Breast epithelium (tissue), 4 donors: ENCODE measurements at regions not wholly inside any gene's neighbourhood (a gene's known extent, or its start where the extent isn't known, plus 50 kb on each side); places are given as distances from the start of the nearest gene placed in this dataset.

Experiments
- DNase-seq, 2 donors: peaks; one replicate each; pipeline ENCODE4 v3.0.0-alpha.2; 2019; ENCODE audit warnings: low spot score in 2 of 2
- H3K27ac ChIP-seq, 2 donors: fragments of 200-600 bp; sonication (generic) in 1 of 2; one replicate each; pipeline ENCODE4 v1.5.1; 2016 to 2019; ENCODE audit warnings: mild to moderate bottlenecking in 1 of 2
- H3K27me3 ChIP-seq, 2 donors: fragments of 200-600 bp; sonication (generic) in 1 of 2; one replicate each; pipeline versions ENCODE4 v1.5.1 to v1.6.0; 2017 to 2019; ENCODE audit warnings: control low read depth in 1 of 2, mild to moderate bottlenecking in 1 of 2
- H3K36me3 ChIP-seq: fragments of 200-600 bp; one replicate; pipeline ENCODE4 v1.5.1; 2019
- H3K4me1 ChIP-seq, 2 donors: fragments of 200-600 bp; sonication (generic); one replicate each; pipeline ENCODE4 v1.5.1; 2016 to 2019; ENCODE audit warnings: control low read depth in 1 of 2
- H3K4me3 ChIP-seq, 3 donors: fragments of 200-600 bp; sonication (generic); 1 replicate in 2 of 3; 2 replicates in 1 of 3; pipeline ENCODE4 v1.5.1; 2016 to 2019; ENCODE audit warnings: mild to moderate bottlenecking in 3 of 3, moderate library complexity in 2 of 3
- H3K9me3 ChIP-seq, 2 donors: fragments of 200-600 bp; sonication (generic) in 1 of 2; one replicate each; pipeline ENCODE4 v1.5.1; 2016 to 2019; ENCODE audit warnings: control low read depth in 1 of 2
- CTCF ChIP-seq, 3 donors: fragments of 450-650 bp; IDR thresholded peaks; one replicate each; pipeline ENCODE4 v1.5.1; 2016 to 2017; ENCODE audit warnings: antibody characterized with exemption in 3 of 3, mild to moderate bottlenecking in 3 of 3, moderate library complexity in 3 of 3
- POLR2A ChIP-seq: fragments of 450-650 bp; IDR thresholded peaks from one replicate; pipeline ENCODE4 v1.6.1; 2016; ENCODE audit warnings: antibody characterized with exemption, mild to moderate bottlenecking, moderate library complexity
- POLR2AphosphoS5 ChIP-seq, 3 donors: sonication (generic); formaldehyde crosslinking; IDR thresholded peaks; one replicate each; pipeline ENCODE4 v1.6.1; 2017; ENCODE audit warnings: antibody characterized with exemption in 3 of 3
- intact Hi-C: fragments of 100-400 bp; cut with DNase I; formaldehyde crosslinking; loops from one replicate; pipeline ENCODE4 v1.15.1; 2023; ENCODE audit warnings: low total_unique reads

- DNase-seq = no peak
- no peaks in the 10 kb centered on the region for H3K9me3 ChIP-seq
- no peaks in the 10 kb centered on the region for H3K36me3 ChIP-seq
- peaks cover 0 to 6% of the 10 kb centered on the region in 2 donors for H3K4me1 ChIP-seq
- no peaks in the 10 kb centered on the region for H3K27me3 ChIP-seq
- H3K4me3 ChIP-seq = no peak overlapping the region
- intact Hi-C loops = no loop called here
- TF ChIP-seq POLR2AphosphoS5 (IDR thresholded peaks at IDR 0.05) (no peak), CTCF (IDR thresholded peaks at IDR 0.05) (no peak), POLR2A (no peak)
- peak overlapping the region; percentile 10 to 36 for H3K27ac ChIP-seq
These were observed 70.4 kb downstream of the ARHGAP35 start for GRCh38 chr19:46931202-46931601.

GRCh38 chr19:46932346-46932745, 71.5 kb downstream of the ARHGAP35 start:
- no peak for TF ChIP-seq CTCF (IDR thresholded peaks at IDR 0.05)
- no peak for TF ChIP-seq POLR2AphosphoS5 (IDR thresholded peaks at IDR 0.05)
- no peak for TF ChIP-seq POLR2A
- no peak overlapping the region for H3K4me3 ChIP-seq
- no peaks in the 10 kb centered on the region for H3K36me3 ChIP-seq
- DNase-seq = no peak
- no peaks in the 10 kb centered on the region for H3K27me3 ChIP-seq
- H3K27ac ChIP-seq = peak overlapping the region in 1 of 2 donors; percentile 33
- H3K4me1 ChIP-seq = no peaks in the 10 kb centered on the region
- no peaks in the 10 kb centered on the region for H3K9me3 ChIP-seq
- intact Hi-C loops = no loop called here

GRCh38 chr19:46935066-46935663, 74.4 kb downstream of the ARHGAP35 start:
- Histone ChIP-seq H3K27me3 (no peaks in the 10 kb centered on the region), H3K9me3 (no peaks in the 10 kb centered on the region), H3K4me3 (no peak overlapping the region), H3K27ac (no peak overlapping the region), H3K36me3 (no peaks in the 10 kb centered on the region), H3K4me1 (no peaks in the 10 kb centered on the region)
- TF ChIP-seq CTCF (IDR thresholded peaks at IDR 0.05) (no peak), POLR2A (no peak), POLR2AphosphoS5 (IDR thresholded peaks at IDR 0.05) (no peak)
- no peak for DNase-seq
- intact Hi-C loops = loop anchor here (5.0 kb wide), 1 partner anchor 443 kb away; no protein-coding TSS in a partner anchor

DNA sequence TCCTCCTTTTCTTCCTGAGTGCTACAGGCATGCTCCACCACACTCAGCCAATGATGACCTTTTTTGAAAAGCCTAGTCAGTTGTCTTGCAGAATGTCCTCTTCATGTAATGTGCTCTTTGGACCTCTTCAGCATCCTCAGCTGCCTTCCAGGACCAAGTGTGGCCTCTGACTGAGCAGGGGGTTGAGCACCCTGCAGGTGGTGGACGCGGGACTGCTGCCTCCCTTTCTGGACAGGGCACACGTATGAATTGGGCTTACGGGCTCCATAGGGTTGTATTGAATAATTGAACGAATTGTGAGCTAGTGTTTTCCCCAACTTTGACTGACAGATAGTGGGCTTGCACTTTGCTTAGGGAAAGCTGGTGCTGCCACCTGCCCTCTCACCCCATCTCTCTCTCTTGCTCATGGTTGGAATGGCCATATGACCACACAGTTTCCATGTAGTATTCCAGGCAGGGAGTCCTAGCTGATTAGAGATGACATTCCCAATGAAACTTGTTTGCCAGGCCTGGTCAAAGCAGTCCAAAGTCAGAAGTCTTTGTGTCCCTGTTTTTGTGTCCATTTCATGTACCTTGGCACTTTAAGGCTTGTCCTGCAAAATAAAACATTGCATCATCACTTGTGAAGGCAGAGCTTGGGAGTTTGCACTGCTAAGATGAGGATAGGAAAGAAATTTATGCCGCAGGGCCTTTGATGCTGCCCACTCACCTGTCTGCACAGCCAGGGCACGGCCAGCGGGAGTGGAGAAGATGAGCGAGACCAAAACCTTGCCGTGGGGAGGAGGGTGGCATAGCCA, 76.3 kb upstream of the NPAS1 start:
- intact Hi-C loops = no loop called here
- no peaks in the 10 kb centered on the region for H3K36me3 ChIP-seq
- peaks cover 0 to 25% of the 10 kb centered on the region in 2 donors for H3K4me1 ChIP-seq
- H3K27me3 ChIP-seq = no peaks in the 10 kb centered on the region
- H3K4me3 ChIP-seq = no peak overlapping the region
- H3K9me3 ChIP-seq = no peaks in the 10 kb centered on the region
- H3K27ac ChIP-seq = peak overlapping the region; percentile 40 to 76
- no peak for TF ChIP-seq POLR2A
- no peak for TF ChIP-seq CTCF (IDR thresholded peaks at IDR 0.05)
- TF ChIP-seq POLR2AphosphoS5 (IDR thresholded peaks at IDR 0.05) = no peak
- DNase-seq = no peak

DNA sequence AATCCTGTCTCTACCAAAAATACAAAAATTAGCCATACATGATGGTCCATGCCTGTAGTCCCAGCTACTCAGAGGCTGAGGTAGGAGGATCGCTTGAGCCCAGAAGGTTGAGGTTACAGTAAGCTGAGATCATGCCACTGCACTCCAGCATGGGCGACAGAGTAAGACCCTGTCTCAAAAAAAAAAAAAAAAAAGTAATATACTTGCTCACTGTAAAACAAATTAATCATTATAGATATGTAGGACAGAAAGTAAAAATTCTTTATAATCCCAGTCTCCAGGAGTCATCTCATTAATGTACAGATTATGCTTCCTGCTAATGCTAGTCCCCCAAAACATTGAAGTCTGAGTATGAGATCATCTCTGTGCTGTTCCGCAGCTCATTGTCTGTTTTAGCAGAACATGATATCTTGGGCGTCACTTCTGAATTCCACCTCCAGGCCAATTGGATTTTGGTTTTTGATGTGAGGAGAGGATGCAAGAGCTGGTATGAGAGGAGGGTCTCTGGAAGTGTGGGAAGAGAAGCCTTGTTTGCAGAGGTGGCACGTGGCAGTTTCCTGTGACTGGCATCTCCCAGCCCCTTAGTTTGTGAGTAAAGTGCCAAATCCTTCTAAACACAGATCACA, 75.4 kb upstream of the NPAS1 start:
- H3K27ac ChIP-seq = peak overlapping the region; percentile 76 to 83
- DNase-seq = no peak
- peaks cover 0 to 25% of the 10 kb centered on the region in 2 donors for H3K4me1 ChIP-seq
- intact Hi-C loops = no loop called here
- no peaks in the 10 kb centered on the region for H3K36me3 ChIP-seq
- no peaks in the 10 kb centered on the region for H3K27me3 ChIP-seq
- H3K9me3 ChIP-seq = no peaks in the 10 kb centered on the region
- H3K4me3 ChIP-seq = no peak overlapping the region
- TF ChIP-seq POLR2A (no peak), CTCF (IDR thresholded peaks at IDR 0.05) (no peak), POLR2AphosphoS5 (IDR thresholded peaks at IDR 0.05) (no peak)
